ENCODE measurements at regions not wholly inside any gene's neighbourhood (a gene's known extent, or its start where the extent isn't known, plus 50 kb on each side); places are given as distances from the start of the nearest gene placed in this dataset.

DNA sequence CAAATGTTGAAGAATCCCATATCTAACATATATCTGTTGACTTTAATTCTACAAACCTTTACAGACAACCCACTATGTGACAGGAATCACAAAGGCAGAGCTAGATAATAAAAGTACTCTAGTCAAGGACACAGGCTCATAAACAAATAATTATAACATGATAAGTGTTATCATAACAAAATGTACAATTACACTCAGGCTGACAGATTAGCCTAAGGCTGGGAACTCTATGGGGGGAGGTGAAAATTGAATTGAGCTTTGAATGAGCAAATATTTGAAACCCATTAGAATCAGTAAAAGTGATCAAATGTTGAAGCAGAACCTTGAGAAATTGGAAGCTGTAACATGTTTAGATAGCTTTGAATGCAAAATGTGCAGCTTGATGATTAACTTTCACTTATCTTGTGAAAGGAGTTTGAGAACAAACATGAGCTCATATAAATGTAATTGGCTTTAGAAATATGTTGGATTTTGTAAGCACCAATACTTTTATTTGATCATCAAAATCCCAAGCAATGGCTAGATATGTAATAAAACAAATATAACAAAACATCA lies 970.2 kb downstream of the SORCS3 start (continued):
- TF ChIP-seq, protein P1, sequence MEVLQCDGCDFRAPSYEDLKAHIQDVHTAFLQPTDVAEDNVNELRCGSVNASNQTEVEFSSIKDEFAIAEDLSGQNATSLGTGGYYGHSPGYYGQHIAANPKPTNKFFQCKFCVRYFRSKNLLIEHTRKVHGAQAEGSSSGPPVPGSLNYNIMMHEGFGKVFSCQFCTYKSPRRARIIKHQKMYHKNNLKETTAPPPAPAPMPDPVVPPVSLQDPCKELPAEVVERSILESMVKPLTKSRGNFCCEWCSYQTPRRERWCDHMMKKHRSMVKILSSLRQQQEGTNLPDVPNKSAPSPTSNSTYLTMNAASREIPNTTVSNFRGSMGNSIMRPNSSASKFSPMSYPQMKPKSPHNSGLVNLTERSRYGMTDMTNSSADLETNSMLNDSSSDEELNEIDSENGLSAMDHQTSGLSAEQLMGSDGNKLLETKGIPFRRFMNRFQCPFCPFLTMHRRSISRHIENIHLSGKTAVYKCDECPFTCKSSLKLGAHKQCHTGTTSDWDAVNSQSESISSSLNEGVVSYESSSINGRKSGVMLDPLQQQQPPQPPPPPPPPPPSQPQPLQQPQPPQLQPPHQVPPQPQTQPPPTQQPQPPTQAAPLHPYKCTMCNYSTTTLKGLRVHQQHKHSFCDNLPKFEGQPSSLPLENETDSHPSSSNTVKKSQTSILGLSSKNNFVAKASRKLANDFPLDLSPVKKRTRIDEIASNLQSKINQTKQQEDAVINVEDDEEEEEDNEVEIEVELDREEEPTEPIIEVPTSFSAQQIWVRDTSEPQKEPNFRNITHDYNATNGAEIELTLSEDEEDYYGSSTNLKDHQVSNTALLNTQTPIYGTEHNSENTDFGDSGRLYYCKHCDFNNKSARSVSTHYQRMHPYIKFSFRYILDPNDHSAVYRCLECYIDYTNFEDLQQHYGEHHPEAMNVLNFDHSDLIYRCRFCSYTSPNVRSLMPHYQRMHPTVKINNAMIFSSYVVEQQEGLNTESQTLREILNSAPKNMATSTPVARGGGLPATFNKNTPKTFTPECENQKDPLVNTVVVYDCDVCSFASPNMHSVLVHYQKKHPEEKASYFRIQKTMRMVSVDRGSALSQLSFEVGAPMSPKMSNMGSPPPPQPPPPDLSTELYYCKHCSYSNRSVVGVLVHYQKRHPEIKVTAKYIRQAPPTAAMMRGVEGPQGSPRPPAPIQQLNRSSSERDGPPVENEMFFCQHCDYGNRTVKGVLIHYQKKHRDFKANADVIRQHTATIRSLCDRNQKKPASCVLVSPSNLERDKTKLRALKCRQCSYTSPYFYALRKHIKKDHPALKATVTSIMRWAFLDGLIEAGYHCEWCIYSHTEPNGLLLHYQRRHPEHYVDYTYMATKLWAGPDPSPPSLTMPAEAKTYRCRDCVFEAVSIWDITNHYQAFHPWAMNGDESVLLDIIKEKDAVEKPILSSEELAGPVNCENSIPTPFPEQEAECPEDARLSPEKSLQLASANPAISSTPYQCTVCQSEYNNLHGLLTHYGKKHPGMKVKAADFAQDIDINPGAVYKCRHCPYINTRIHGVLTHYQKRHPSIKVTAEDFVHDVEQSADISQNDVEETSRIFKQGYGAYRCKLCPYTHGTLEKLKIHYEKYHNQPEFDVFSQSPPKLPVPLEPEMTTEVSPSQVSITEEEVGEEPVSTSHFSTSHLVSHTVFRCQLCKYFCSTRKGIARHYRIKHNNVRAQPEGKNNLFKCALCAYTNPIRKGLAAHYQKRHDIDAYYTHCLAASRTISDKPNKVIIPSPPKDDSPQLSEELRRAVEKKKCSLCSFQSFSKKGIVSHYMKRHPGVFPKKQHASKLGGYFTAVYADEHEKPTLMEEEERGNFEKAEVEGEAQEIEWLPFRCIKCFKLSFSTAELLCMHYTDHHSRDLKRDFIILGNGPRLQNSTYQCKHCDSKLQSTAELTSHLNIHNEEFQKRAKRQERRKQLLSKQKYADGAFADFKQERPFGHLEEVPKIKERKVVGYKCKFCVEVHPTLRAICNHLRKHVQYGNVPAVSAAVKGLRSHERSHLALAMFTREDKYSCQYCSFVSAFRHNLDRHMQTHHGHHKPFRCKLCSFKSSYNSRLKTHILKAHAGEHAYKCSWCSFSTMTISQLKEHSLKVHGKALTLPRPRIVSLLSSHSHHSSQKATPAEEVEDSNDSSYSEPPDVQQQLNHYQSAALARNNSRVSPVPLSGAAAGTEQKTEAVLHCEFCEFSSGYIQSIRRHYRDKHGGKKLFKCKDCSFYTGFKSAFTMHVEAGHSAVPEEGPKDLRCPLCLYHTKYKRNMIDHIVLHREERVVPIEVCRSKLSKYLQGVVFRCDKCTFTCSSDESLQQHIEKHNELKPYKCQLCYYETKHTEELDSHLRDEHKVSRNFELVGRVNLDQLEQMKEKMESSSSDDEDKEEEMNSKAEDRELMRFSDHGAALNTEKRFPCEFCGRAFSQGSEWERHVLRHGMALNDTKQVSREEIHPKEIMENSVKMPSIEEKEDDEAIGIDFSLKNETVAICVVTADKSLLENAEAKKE (CRISPR knock-in tag; IDR thresholded peaks at IDR 0.05): no peak
- no peak for TF ChIP-seq POLR2AphosphoS5 (IDR thresholded peaks at IDR 0.05; ENCODE audit: low read depth)

GRCh38 chr10:105609451-105609850 lies 968.4 kb downstream of the SORCS3 start:
- peaks cover 13% of the 10 kb centered on the region for H3K4me1 ChIP-seq (ENCODE audit: insufficient read depth)
- no peak overlapping the region for H2AFZ ChIP-seq
- Mint-ChIP-seq H3K4me1 (peaks cover 7% of the 10 kb centered on the region), H3K27ac (no peak overlapping the region), H3K4me3 (no peak overlapping the region), H3K9me3 (no peaks in the 10 kb centered on the region), H3K27me3 (ENCODE audit: insufficient read depth, low read depth, poor library complexity) (no peaks in the 10 kb centered on the region), H3K36me3 (ENCODE audit: low read depth) (no peaks in the 10 kb centered on the region)
- H4K20me1 ChIP-seq (replicated peaks; ENCODE audit: insufficient read depth): no peaks in the 10 kb centered on the region
- no peak for DNase-seq (ENCODE audit: low spot score)
- H3K27me3 ChIP-seq (ENCODE audit: insufficient read depth): no peaks in the 10 kb centered on the region
- H3K4me2 ChIP-seq: no peak overlapping the region
- H3F3A ChIP-seq (replicated peaks; ENCODE audit: low read depth): no peaks in the 10 kb centered on the region
- H3K79me2 ChIP-seq (replicated peaks; ENCODE audit: insufficient read depth): no peaks in the 10 kb centered on the region
- H3K4me3 ChIP-seq: no peak overlapping the region
- H3K27ac ChIP-seq (ENCODE audit: low read depth): no peak overlapping the region
- H3K36me3 ChIP-seq (ENCODE audit: insufficient read depth): no peaks in the 10 kb centered on the region
- H3K9me2 ChIP-seq (ENCODE audit: insufficient read depth): no peaks in the 10 kb centered on the region
- ATAC-seq: no peak
- TF ChIP-seq, protein P1 (CRISPR knock-in tag; IDR thresholded peaks at IDR 0.05): no peak
- TF ChIP-seq EZH2phosphoT487 (IDR thresholded peaks at IDR 0.05; ENCODE audit: unreplicated experiment) (no peak), EZH2 (IDR thresholded peaks at IDR 0.05; ENCODE audit: low read depth, unreplicated experiment) (no peak), STAT1 (IDR thresholded peaks at IDR 0.05; ENCODE audit: unreplicated experiment) (no peak), CREB1 (CRISPR knock-in tag; IDR thresholded peaks at IDR 0.05; ENCODE audit: low read depth) (no peak), JUNB (IDR thresholded peaks at IDR 0.05; ENCODE audit: unreplicated experiment) (no peak), NANOG (IDR thresholded peaks at IDR 0.05; ENCODE audit: borderline replicate concordance) (no peak)

Measured in GM23338 (cell line).